Upper lobe of left lung (tissue), 4 donors: ENCODE measurements at regions not wholly inside any gene's neighbourhood (a gene's known extent, or its start where the extent isn't known, plus 50 kb on each side); places are given as distances from the start of the nearest gene placed in this dataset.

Experiments used
- CTCF ChIP-seq, 6 experiments: fragments of 450-650 bp in 4 of 6; fragments of 200-600 bp in 2 of 6; sonication (generic) in 2 of 6; IDR thresholded peaks; one replicate each; pipeline ENCODE4 v1.5.1; 2016 to 2019; ENCODE audit warnings: antibody characterized with exemption in 6 of 6
- POLR2A ChIP-seq, 4 donors: fragments of 450-650 bp; IDR thresholded peaks; one replicate each; pipeline ENCODE4 v1.5.1; 2016 to 2017; ENCODE audit warnings: antibody characterized with exemption in 4 of 4, mild to moderate bottlenecking in 2 of 4

GRCh38 chr2:111640480-111640879, 243.5 kb downstream of the ANAPC1 start:
- TF ChIP-seq CTCF (IDR thresholded peaks at IDR 0.05) (no peak), POLR2A (IDR thresholded peaks at IDR 0.05) (no peak)
